ENCODE measurements at regions not wholly inside any gene's neighbourhood (a gene's known extent, or its start where the extent isn't known, plus 50 kb on each side); places are given as distances from the start of the nearest gene placed in this dataset.

- intact Hi-C loops (cut with DNase I) = no loop called here
- ATAC-seq (no peak), DNase-seq (ENCODE audit: low spot score) (no peak)
These were observed 379.2 kb downstream of the SHANK2 start for GRCh38 chr11:70872955-70873735.

GRCh38 chr11:70873736-70874412 is 378.5 kb downstream of the SHANK2 start:
- no peak for DNase-seq (ENCODE audit: low spot score)
- no peak for ATAC-seq
- intact Hi-C loops (cut with DNase I) = no loop called here

GRCh38 chr11:70876685-70877084 is 375.7 kb downstream of the SHANK2 start:
- intact Hi-C loops (cut with DNase I) = no loop called here
- no peak for DNase-seq (ENCODE audit: low spot score)
- no peak for ATAC-seq

- ATAC-seq (no peak), DNase-seq (ENCODE audit: low spot score) (no peak)
- intact Hi-C loops (cut with DNase I) = no loop called here
These were observed 375.2 kb downstream of the SHANK2 start for GRCh38 chr11:70877151-70877550.

GRCh38 chr11:70878366-70878765 is 374.0 kb downstream of the SHANK2 start:
- intact Hi-C loops (cut with DNase I) = no loop called here
- DNase-seq (ENCODE audit: low spot score) = no peak
- ATAC-seq = no peak

GRCh38 chr11:70879601-70880285 is 372.6 kb downstream of the SHANK2 start:
- intact Hi-C loops (cut with DNase I) = no loop called here
- ATAC-seq (no peak), DNase-seq (ENCODE audit: low spot score) (no peak)

- ATAC-seq = no peak
- intact Hi-C loops (cut with DNase I) = no loop called here
- DNase-seq (ENCODE audit: low spot score) = no peak
These were observed 372.0 kb downstream of the SHANK2 start for GRCh38 chr11:70880416-70880815.

GRCh38 chr11:70881948-70882715 is 370.2 kb downstream of the SHANK2 start:
- DNase-seq (ENCODE audit: low spot score) (no peak), ATAC-seq (no peak)
- intact Hi-C loops (cut with DNase I) = no loop called here

GRCh38 chr11:70882716-70883085 is 369.7 kb downstream of the SHANK2 start:
- intact Hi-C loops (cut with DNase I) = no loop called here
- DNase-seq (ENCODE audit: low spot score) (no peak), ATAC-seq (no peak)

- no peak for ATAC-seq
- no peak for DNase-seq (ENCODE audit: low spot score)
- intact Hi-C loops (cut with DNase I) = no loop called here
These were observed 368.9 kb downstream of the SHANK2 start for GRCh38 chr11:70883323-70883940.

GRCh38 chr11:70883973-70884623 is 368.3 kb downstream of the SHANK2 start:
- ATAC-seq (peak; percentile 88), DNase-seq (ENCODE audit: low spot score) (peak; percentile 77)
- intact Hi-C loops (cut with DNase I) = no loop called here

- ATAC-seq (peak; percentile 68), DNase-seq (ENCODE audit: low spot score) (peak; percentile 66)
- intact Hi-C loops (cut with DNase I) = no loop called here
These were observed 366.8 kb downstream of the SHANK2 start for GRCh38 chr11:70885281-70886231.

GRCh38 chr11:70886256-70886655 is 366.1 kb downstream of the SHANK2 start:
- intact Hi-C loops (cut with DNase I) = no loop called here
- DNase-seq (ENCODE audit: low spot score) (no peak), ATAC-seq (no peak)

GRCh38 chr11:70886676-70887541 is 365.5 kb downstream of the SHANK2 start:
- DNase-seq (ENCODE audit: low spot score) = no peak
- no peak for ATAC-seq
- intact Hi-C loops (cut with DNase I) = no loop called here

GRCh38 chr11:70887542-70887827 is 364.9 kb downstream of the SHANK2 start:
- ATAC-seq (no peak), DNase-seq (ENCODE audit: low spot score) (no peak)
- intact Hi-C loops (cut with DNase I) = no loop called here

GRCh38 chr11:70888061-70888460 is 364.3 kb downstream of the SHANK2 start:
- DNase-seq (ENCODE audit: low spot score) = no peak
- ATAC-seq = no peak
- intact Hi-C loops (cut with DNase I) = no loop called here

GRCh38 chr11:70889411-70889810 is 363.0 kb downstream of the SHANK2 start:
- DNase-seq (ENCODE audit: low spot score) (no peak), ATAC-seq (no peak)
- intact Hi-C loops (cut with DNase I) = no loop called here

All from sciatic nerve (tissue), 2 donors.